ENCODE measurements at regions not wholly inside any gene's neighbourhood (a gene's known extent, or its start where the extent isn't known, plus 50 kb on each side); places are given as distances from the start of the nearest gene placed in this dataset.

GRCh38 chr7:45985902-45986301, 64.8 kb upstream of the IGFBP3 start:
- TF ChIP-seq CTCF (IDR thresholded peaks at IDR 0.05) (no peak), POLR2A (IDR thresholded peaks at IDR 0.05) (no peak)

All from thyroid gland (tissue), 4 donors.